Heart right ventricle (tissue), 16 donors: ENCODE measurements at regions not wholly inside any gene's neighbourhood (a gene's known extent, or its start where the extent isn't known, plus 50 kb on each side); places are given as distances from the start of the nearest gene placed in this dataset.
A peak's percentile ranks its signal among the peaks of the same experiment; 100 is the strongest.

Source experiments
- ATAC-seq, 8 donors: fragments of 200-7000 bp; cut with Tn5 transposase; one replicate each; pipeline ENCODE4 v1.9.1; 2020; ENCODE audit warnings: mild to moderate bottlenecking in 8 of 8, moderate library complexity in 8 of 8, moderate number of reproducible peaks in 1 of 8
- DNase-seq, 2 donors: peaks; one replicate each; pipeline ENCODE4 v3.0.0-alpha.2; 2020
- H3K27ac ChIP-seq, 10 donors: fragments of 200-600 bp; sonication (generic) in 2 of 10; one replicate each; pipeline versions ENCODE4 v1.5.0 to v1.8.0; 2020 to 2022; ENCODE audit warnings: mild to moderate bottlenecking in 3 of 10
- H3K27me3 ChIP-seq, 7 donors: fragments of 200-600 bp; one replicate each; pipeline ENCODE4 v1.8.0; 2021 to 2022; ENCODE audit warnings: mild to moderate bottlenecking in 2 of 7
- H3K36me3 ChIP-seq, 9 donors: fragments of 200-600 bp; sonication (generic) in 1 of 9; one replicate each; pipeline versions ENCODE4 v1.5.0 to v1.8.0; 2020 to 2022; ENCODE audit warnings: mild to moderate bottlenecking in 2 of 9
- H3K4me1 ChIP-seq, 9 donors: fragments of 200-600 bp; sonication (generic) in 1 of 9; one replicate each; pipeline versions ENCODE4 v1.5.0 to v1.8.0; 2020 to 2022; ENCODE audit warnings: mild to moderate bottlenecking in 4 of 9
- H3K4me3 ChIP-seq, 10 donors: fragments of 200-600 bp; sonication (generic) in 2 of 10; one replicate each; pipeline versions ENCODE4 v1.5.0 to v1.8.0; 2020 to 2022; ENCODE audit warnings: mild to moderate bottlenecking in 7 of 10, moderate library complexity in 2 of 10
- H3K9me3 ChIP-seq, 11 donors: fragments of 200-600 bp in 10 of 11; sonication (generic) in 2 of 11; one replicate each; pipeline versions ENCODE4 v1.5.0 to v1.8.0; 2013 to 2022; ENCODE audit warnings: mild to moderate bottlenecking in 2 of 11, control low read depth in 1 of 11, moderate library complexity in 1 of 11
- CTCF ChIP-seq, 9 donors: fragments of 200-600 bp; sonication (generic) in 2 of 9; IDR thresholded peaks; one replicate each; pipeline versions ENCODE4 v1.5.0 to v1.8.0; 2021 to 2022; ENCODE audit warnings: antibody characterized with exemption in 9 of 9, mild to moderate bottlenecking in 5 of 9, moderate library complexity in 1 of 9
- WGBS, 2 donors: extraction: QIAGEN DNeasy Blood & Tissue Kit; methylation state at CpG; one replicate each; pipeline ENCODE4 v1.1.7; 2013; ENCODE audit warnings: inconsistent platforms in 1 of 2; 5-methylcytosine and 5-hydroxymethylcytosine counted together
- intact Hi-C, 10 donors: fragments of 100-400 bp; cut with DNase I; formaldehyde crosslinking; loops; one replicate each; pipeline versions ENCODE4 v1.11.1 to v1.14.2; 2022
- donor health status: Arrhythmogenic right ventricular cardiomyopathy.
- donor health status: ischemic (EF 13 %, LVEDD 7.1; RV severe dilation, severe dysfunction).
- donor health status: healthy with polysubstance abuse.
- donor health status: DM: no; HTN: yes; CAD: no.
- donor health status: DM: no; HTN: no; CAD: no.
- donor health status: ischemic (EF 25% LVEDD 6.9; RV normal size, moderate dysfunction).
- donor health status: ischemic (EF 25% LVEDD 5.7; RV mildly dilated, moderate dysfunction).
- donor health status: healthy.
- donor health status: DM: yes; HTN: yes; CAD: no.
- donor health status: Ischemic cardiomyopathy.
- donor health status: ischemic (EF 35%, LVEDD 5.7; RV mildly dilated, moderate dysfunction).
- donor health status: nonischemic (EF 11% LVEDD 7.7; RV severe dilation, severe dysfunction).
- donor health status: DM: yes; HTN: yes; CAD: no.
- donor health status: PGD.
- donor health status: ischemic (EF 29% LVEDD 5.4; RV normal size, mild dysfunction).
- donor health status: nonischemic (EF 23%, LVEDD 6.1; RV moderate dilation, normal function).

GRCh38 chr12:24491968-24492367 is 456.9 kb downstream of the BCAT1 start:
- no peaks in the 10 kb centered on the region for H3K27me3 ChIP-seq
- no peaks in the 10 kb centered on the region for H3K36me3 ChIP-seq
- no peak overlapping the region for H3K27ac ChIP-seq
- peaks cover 0 to 9% (median 0%) of the 10 kb centered on the region in 9 donors for H3K4me1 ChIP-seq
- H3K4me3 ChIP-seq, result no peak overlapping the region
- no peak for TF ChIP-seq CTCF (IDR thresholded peaks at IDR 0.05)
- DNase-seq (no peak), ATAC-seq (no peak)
- WGBS, 2 donors, result 75 to 76% methylated on average over 2 of the region's 2 CpGs
- intact Hi-C loops, result no loop called here
- no peaks in the 10 kb centered on the region for H3K9me3 ChIP-seq

- ATAC-seq (peak in 1 of 8 donors; percentile 15), DNase-seq (no peak)
- Histone ChIP-seq H3K9me3 (no peaks in the 10 kb centered on the region), H3K27ac (no peak overlapping the region), H3K4me3 (no peak overlapping the region), H3K4me1 (peaks cover 0 to 9% (median 0%) of the 10 kb centered on the region in 9 donors), H3K27me3 (no peaks in the 10 kb centered on the region), H3K36me3 (no peaks in the 10 kb centered on the region)
- intact Hi-C loops, result loop anchor here in 1 of 10 donors (10.0 kb wide), 1 partner anchor 45 kb away; no protein-coding TSS in a partner anchor
- WGBS, 2 donors, result 58 to 60% methylated on average over 3 of the region's 3 CpGs
- no peak for TF ChIP-seq CTCF (IDR thresholded peaks at IDR 0.05)
These were observed 459.0 kb downstream of the BCAT1 start for GRCh38 chr12:24489939-24490338.

GRCh38 chr12:24488906-24489619 is 459.8 kb downstream of the BCAT1 start:
- intact Hi-C loops, result loop anchor here in 1 of 10 donors (10.0 kb wide), 1 partner anchor 46 kb away; no protein-coding TSS in a partner anchor
- no peak for TF ChIP-seq CTCF (IDR thresholded peaks at IDR 0.05)
- H3K27ac ChIP-seq, result no peak overlapping the region
- WGBS, 2 donors, result 56 to 66% methylated on average over 6 of the region's 6 CpGs
- no peaks in the 10 kb centered on the region for H3K36me3 ChIP-seq
- H3K9me3 ChIP-seq, result no peaks in the 10 kb centered on the region
- ATAC-seq (peak in 1 of 8 donors; percentile 43), DNase-seq (peak in 1 of 2 donors; percentile 5)
- H3K4me3 ChIP-seq, result no peak overlapping the region
- H3K4me1 ChIP-seq, result peaks cover 0 to 9% (median 0%) of the 10 kb centered on the region in 9 donors
- no peaks in the 10 kb centered on the region for H3K27me3 ChIP-seq

- intact Hi-C loops, result loop anchor here in 1 of 10 donors (10.0 kb wide), 1 partner anchor 47 kb away; no protein-coding TSS in a partner anchor
- no peak overlapping the region for H3K27ac ChIP-seq
- WGBS, 2 donors, result 90 to 94% methylated on average over 2 of the region's 2 CpGs
- H3K4me3 ChIP-seq, result no peak overlapping the region
- DNase-seq (no peak), ATAC-seq (no peak)
- TF ChIP-seq CTCF (IDR thresholded peaks at IDR 0.05), result no peak
- no peaks in the 10 kb centered on the region for H3K36me3 ChIP-seq
- H3K9me3 ChIP-seq, result no peaks in the 10 kb centered on the region
- H3K27me3 ChIP-seq, result no peaks in the 10 kb centered on the region
- peaks cover 0 to 9% (median 0%) of the 10 kb centered on the region in 9 donors for H3K4me1 ChIP-seq
These were observed 460.8 kb downstream of the BCAT1 start for GRCh38 chr12:24488091-24488596.
